GOT3 (cell line): ENCODE measurements at regions not wholly inside any gene's neighbourhood (a gene's known extent, or its start where the extent isn't known, plus 50 kb on each side); places are given as distances from the start of the nearest gene placed in this dataset.

Experiments used
- DNase-seq: peaks from one replicate; lab custom pipeline; 2025; ENCODE audit warnings: mixed read lengths; lab: John Stamatoyannopoulos, UW

- DNase-seq: no peak
These were observed 163.5 kb downstream of the GLI2 start for GRCh38 chr2:120898961-120899750.

GRCh38 chr2:120899771-120900170, 164.1 kb downstream of the GLI2 start:
- DNase-seq: no peak

GRCh38 chr2:120901201-120901600, 165.5 kb downstream of the GLI2 start:
- no peak for DNase-seq

GRCh38 chr2:120902592-120902991, 166.9 kb downstream of the GLI2 start:
- no peak for DNase-seq

- no peak for DNase-seq
These were observed 168.7 kb downstream of the GLI2 start for GRCh38 chr2:120904379-120904778.

GRCh38 chr2:120904830-120905234, 169.2 kb downstream of the GLI2 start:
- no peak for DNase-seq

DNA sequence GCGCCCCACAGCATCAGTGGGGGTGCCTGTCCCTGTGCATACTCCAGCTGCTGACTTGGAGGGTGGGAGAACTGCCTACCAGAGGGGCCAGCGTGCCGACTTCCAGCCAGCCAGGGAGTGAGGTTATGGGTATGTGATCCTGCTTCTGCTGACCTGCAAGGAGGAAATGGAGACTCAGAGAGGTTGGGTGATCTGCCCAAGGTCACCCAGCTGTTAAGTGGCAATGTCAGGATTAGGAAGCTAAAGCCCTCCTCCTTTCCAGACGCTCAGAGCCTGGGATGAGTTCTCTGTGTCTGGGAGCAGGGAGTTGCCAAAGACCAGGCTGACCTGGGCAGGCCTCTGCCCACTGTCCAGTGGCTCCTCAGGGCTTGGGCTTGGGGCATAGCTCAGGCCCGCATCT, 169.6 kb downstream of the GLI2 start:
- no peak for DNase-seq

DNA sequence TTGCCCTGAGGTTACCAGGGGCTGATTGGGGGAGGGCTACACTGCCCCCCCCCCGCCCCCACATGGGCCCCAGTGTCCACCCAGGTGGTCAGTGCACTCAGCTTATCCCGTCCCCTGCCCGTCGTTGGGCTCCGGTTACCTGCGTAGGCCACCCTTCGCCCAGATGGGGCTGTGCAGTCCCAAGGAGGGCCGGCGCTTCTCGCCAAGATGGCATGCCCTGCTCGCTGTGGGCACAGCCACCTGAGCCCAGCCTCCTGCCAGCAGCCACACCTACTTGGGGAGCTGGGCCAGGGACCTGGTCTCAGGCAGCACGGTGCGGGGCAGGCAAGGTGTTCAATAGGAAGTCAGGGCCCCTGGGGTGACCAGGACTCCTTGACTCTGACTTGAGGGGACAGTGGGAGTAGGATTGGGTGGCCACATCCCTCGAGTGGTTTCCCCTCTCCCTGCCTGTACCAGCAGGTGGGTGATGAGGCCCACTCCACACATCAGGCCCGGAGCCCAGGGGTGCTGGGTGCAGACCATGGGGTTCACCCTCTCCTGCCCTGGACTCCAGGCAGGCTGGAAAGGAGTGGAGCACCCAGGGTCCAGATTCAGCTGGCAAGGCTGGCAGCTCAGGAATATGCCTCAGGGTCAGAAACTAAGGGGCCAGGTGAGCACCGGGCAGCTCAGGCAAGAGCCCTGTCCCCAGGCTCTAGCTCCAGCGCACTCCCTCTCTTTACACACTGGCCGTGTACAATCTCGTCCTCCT, 170.3 kb downstream of the GLI2 start:
- DNase-seq: no peak

- no peak for DNase-seq
These were observed 171.2 kb downstream of the GLI2 start for GRCh38 chr2:120906914-120907313.

DNA sequence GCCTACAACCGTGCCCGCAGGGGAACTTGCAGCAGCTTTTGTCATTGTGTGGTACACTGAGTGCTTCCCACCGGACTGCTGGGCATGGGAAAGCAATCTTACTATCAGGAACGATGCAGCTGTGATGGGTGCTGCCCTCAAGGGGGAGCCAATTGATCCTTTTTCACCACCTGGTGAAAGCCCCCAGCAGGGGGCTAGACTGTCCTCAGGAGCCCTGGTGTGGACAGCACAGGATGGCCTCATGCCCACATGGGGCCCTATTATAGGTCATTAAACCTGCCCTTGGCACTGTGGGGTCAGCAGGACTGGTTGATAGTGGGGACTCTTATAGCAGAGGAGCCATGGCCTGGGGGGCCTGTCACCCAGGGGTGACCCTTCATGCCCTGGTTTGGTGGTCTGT, 172.2 kb downstream of the GLI2 start:
- DNase-seq: no peak

- DNase-seq: no peak
These were observed 172.8 kb downstream of the GLI2 start for GRCh38 chr2:120908314-120908975.

GRCh38 chr2:120909102-120909501, 173.4 kb downstream of the GLI2 start:
- DNase-seq: no peak

- DNase-seq: no peak
These were observed 174.5 kb downstream of the GLI2 start for GRCh38 chr2:120910164-120910563.

- DNase-seq: no peak
These were observed 175.6 kb downstream of the GLI2 start for GRCh38 chr2:120910956-120911951.

DNA sequence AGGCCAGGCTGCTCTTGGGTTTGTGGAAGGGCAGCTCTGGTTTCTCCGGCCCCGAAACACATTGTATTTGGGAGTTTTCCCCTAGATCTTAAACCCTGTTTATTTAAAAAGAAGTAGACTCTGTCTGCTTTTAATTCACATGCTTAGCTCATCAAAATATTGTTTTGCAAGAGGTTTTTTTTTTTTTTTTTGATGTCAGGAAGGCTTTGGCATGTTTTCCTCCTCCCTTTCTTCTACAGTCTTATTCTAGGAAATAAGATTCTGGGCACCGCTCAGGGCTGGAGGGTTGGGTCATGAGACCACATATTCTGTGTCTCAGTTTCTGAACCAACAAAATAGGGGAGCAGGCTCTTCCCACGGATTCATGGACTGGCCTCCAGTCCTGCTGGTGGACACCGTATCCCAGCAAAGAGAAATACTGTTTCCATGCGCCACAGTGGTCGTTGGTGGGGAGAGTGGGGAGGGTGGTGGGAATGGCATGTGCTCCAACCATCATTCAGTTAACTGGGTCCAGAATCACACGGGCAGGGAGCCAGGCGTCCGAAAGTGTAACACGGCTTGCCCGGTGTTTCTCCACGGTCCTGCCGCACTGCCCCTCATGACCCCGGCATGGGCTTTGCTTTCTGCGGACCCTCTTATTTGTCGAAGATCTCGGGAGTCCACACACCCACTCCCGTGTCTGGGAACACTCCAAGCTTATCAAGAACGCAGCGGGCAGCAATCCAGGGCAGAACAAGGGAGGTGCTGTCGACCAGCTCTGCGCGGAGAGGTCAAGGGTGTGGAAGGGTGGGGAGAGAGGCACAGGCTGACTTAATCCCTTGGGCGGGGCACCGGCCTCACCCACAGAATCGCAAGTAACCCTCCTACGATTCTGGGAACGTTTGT, 176.7 kb downstream of the GLI2 start:
- no peak for DNase-seq

DNA sequence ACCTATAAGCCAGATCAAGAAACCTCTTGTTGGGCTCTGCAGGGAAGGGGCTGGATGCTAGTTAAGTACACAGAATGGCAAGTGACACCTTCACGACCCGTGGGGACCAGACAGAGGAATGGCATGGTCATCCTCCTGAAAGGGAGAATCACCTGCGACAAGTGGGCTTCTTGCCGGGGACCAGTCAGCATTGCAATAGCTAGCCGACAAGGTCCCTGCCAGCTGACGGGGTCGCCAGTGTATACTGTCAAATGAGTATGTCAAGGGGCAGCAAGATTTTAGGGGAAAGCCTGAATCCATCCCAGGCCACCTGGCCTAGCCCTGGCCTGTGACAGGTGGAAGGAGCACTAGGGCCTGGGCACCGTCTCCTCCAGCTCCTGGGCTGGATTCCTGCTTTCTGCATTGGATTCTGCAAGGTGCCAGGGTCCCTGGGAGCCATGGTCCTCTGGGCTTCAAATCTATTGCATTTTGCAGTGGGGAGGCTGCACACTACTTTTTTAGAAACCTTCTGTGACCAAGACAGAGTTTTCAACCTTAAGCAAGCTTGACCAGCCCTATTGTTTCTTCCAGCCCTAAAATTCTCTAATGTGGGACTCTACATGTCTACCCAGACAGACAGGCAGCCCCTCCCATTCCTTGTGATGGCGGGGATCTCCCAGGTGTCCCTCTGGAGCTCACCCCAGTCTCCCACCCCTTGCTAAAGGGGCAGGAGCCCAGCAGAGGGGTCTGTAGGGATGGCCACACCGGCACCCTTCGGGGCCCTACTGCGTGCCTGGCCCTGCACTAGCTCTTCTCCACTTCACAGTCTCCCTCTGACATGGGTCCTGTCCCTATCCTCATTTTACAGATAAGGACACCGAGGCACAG, 178.5 kb downstream of the GLI2 start:
- DNase-seq: no peak

- peak; percentile 20 for DNase-seq
These were observed 179.3 kb downstream of the GLI2 start for GRCh38 chr2:120914839-120915521.

DNA sequence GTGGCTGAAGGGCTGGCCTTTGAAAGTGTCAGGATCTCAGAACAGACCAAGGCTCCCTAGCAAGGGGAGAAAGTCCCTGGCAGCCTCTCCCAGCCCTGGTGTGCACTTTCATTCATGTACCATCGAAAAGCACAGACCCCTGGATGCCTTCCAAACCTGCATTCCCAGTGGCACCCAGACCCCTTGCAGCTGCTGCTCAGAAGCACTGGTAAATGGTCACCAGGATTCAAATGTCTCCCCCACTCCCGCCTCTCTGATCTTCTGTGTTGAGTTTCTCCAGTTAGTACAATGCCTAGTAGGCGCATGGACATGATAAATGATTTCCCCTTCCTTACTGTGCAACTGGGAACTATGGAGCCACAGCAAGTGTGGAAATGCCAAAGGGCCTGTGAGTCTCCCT, 180.0 kb downstream of the GLI2 start:
- DNase-seq: no peak

GRCh38 chr2:120916446-120916845, 180.8 kb downstream of the GLI2 start:
- no peak for DNase-seq
